HPDE6-E6E7 (cell line): ENCODE measurements at regions not wholly inside any gene's neighbourhood (a gene's known extent, or its start where the extent isn't known, plus 50 kb on each side); places are given as distances from the start of the nearest gene placed in this dataset.
A peak's percentile ranks its signal among the peaks of the same experiment; 100 is the strongest.

Experiments used
- DNase-seq: peaks from one replicate; pipeline ENCODE4 v3.0.0; 2011; ENCODE audit warnings: missing footprints; ENCODE audit errors: extremely low spot score

- no peak for DNase-seq
These were observed 494.1 kb downstream of the TOX3 start for GRCh38 chr16:52052818-52053217.

- no peak for DNase-seq
These were observed 495.4 kb downstream of the TOX3 start for GRCh38 chr16:52051414-52052172.

- DNase-seq, result no peak
These were observed 496.5 kb downstream of the TOX3 start for GRCh38 chr16:52050418-52050817.

DNA sequence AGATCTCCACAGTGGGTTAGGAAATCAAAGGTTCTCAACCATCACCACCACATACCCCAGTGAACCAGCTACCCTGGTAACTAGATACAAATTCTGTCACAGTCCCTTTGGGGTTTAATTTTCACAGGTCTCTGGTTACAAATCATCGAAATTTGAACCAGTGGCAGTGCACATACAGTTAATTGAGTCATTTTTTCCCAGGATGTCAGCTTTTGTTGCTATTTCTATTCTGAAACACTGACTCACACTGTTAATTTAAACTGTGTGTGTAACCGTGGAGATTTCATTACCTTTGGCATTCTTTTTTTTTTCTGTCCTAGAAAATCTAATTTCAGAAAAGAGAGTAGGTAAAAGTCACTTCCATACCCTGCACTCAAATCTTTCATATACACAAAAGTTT is 511.5 kb downstream of the TOX3 start:
- no peak for DNase-seq

GRCh38 chr16:52034830-52035229 is 512.1 kb downstream of the TOX3 start:
- DNase-seq, result no peak

- no peak for DNase-seq
These were observed 513.0 kb downstream of the TOX3 start for GRCh38 chr16:52033992-52034391.

GRCh38 chr16:52022980-52023379 is 524.0 kb downstream of the TOX3 start:
- DNase-seq, result no peak

GRCh38 chr16:52022177-52022576 is 524.8 kb downstream of the TOX3 start:
- DNase-seq, result no peak

DNA sequence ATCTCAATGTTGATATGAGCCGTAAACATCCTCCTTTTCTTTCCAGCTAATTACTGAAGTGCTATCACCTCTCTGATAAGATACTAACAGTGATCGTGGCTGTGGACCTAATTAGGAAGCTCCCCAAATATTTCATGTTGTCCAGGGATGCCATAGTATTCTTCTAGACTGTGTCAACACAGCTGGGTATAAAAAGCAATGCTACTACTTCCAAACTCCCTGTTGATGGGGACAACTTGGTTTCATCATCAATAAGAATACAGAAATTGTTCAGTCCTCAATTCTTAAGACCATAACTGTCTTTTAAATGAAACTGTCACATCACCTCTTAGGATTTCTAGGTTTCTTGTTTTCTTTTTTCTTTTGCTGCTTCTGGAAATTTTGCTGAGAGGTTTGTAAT is 530.6 kb downstream of the TOX3 start:
- DNase-seq, result no peak

DNA sequence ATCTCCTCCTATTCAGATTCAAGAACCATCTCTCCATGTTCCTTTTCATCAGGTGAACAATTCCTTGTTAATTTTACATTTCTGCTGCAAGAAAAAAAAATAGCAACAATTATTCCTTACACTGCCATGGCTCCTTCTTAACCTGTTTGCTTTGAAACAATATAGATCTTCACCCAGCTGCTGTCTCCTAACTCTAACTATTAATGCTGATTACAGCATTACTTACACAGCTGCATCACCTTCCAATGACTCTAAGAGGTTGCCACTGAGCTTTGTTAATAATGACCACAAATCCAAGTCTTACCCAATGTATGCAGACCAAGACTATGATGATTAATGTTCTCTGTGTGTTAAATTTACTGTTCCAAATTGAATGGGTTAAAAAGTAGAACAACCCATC is 541.4 kb downstream of the TOX3 start:
- DNase-seq, result no peak

DNA sequence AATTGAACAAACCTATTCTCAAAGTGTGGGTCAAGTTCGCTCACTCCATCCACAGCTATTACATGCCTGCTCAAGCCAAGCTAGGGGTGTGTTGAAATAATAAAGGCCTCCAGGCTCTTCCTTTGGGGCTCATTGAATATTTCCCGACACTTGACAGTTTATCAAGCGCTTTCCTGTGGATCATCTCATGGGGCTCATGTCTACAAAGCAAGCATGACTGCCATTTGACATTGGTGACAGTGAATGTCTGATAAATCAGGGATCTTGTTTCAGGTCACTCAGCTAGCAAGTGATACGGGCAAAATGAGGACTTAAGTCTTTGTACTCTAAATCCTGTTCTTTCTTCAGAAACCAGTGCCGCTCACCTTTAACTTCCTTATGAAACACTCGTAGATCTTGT is 542.6 kb downstream of the TOX3 start:
- DNase-seq, result no peak

DNA sequence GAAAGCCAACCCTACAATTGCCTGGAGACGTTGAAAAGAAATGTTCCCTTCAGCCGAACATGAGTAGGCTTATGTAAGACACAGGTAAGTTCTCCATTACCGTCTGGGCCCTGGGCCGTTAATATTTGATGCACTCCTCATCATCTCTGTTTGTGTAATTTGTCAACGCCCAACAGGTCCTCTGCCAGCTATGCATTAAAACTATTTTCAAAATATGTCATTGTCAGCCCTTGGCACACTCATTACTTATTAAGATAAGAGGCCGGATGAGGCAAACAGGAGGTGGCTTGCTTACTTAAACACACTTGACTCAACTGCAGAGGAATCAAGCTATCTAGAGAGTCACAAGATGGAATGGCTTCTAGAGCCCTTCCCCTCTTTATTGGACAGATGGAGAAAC is 544.9 kb downstream of the TOX3 start:
- DNase-seq, result no peak

DNA sequence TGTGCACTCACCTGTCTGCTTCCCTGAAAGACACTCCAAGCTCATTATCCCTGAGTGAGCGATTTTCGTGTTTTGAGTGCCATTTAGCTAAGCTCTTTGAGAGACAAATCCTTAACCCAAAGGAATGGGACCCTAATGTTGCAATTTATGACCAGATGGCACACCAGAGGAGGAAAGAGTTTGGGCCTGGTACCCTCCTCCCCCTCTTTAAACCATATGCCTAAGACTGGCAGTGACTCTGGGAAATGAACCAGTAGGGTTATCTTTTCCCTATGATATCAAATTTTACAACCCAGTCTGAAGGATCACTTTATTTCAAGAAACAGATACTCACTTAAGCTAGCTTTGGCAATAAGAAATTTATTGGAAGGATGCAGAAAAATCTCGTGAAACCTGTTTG is 550.4 kb downstream of the TOX3 start:
- no peak for DNase-seq

DNA sequence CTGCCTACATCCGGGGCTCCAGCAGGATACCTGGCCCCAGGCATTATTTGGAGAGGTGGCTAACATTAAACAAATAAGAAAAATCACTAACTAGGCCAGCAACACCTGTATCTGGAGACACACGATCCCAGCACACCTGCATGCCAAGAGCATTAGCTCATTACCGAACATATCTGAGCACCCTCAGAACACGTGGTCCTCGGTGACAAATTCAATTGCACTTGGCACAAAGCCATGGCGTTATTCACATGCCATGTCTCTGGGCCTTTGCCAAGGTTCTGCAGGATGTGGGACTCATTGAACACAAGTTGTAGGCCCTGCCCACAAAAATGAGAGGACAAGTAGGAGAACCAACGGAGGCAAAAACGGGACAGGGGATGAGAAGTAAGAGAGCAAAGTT is 552.3 kb downstream of the TOX3 start:
- peak; percentile 86 for DNase-seq

- DNase-seq, result no peak
These were observed 557.2 kb downstream of the TOX3 start for GRCh38 chr16:51989637-51990230.

GRCh38 chr16:51988977-51989376 is 558.0 kb downstream of the TOX3 start:
- no peak for DNase-seq

DNA sequence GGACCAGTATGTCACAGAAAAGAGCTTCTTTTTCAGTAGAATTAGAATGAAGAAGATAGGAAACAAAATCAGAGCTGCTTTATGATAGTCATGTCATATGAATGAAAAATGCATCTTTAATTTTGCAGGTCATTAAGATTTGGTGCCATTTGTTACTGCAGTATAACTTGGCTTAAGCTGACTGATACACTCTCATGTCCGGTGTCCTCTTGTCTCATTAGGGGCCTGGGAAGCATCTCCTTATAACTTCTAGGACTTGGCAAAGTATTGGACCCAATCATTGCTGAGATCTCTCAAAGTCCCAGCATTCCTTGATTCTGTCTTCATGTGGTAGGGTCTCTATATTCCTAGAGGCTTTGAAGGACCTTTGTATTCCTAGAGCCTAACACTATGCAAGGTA is 559.4 kb downstream of the TOX3 start:
- no peak for DNase-seq

GRCh38 chr16:51986717-51987116 is 560.2 kb downstream of the TOX3 start:
- DNase-seq, result no peak

DNA sequence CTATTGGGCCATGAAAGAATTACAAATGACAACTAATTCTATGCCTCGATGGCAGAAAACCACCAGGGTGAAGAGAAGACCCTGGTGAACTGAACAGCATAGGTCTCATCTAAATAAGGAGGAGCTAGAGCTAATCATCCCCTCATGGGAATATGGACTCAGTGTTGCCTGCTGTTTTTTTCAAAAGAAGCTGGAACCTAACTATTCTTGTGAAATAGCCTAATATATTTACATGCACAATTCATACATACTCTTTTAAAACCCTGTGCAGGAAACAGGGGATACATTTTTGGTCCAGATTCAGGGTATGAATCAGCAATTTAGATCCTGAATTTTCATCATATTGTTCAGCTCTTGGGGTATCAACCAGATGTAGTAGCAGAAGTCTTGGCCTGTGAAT is 560.6 kb downstream of the TOX3 start:
- no peak for DNase-seq

GRCh38 chr16:51985126-51985525 is 561.8 kb downstream of the TOX3 start:
- DNase-seq, result no peak

DNA sequence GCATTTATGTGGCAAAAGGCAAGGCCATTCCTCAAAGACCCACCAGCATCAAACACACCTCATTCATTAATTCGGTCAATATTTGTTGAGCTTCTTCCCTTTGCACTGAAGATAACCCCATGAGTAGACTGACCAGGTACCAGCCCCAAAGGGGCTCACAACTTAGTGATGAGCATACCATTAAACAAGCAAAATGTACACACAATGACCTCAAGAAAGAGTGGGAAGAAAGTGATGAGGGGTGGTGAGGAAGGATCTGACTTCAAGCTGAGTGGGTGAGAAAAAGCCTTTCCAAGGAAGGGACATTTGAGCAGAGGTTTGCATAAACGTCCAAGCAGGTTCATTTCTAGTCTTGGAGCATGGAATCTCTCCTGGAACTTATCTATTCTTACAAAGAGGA is 562.5 kb downstream of the TOX3 start:
- no peak for DNase-seq

- DNase-seq, result peak; percentile 39
These were observed 563.9 kb downstream of the TOX3 start for GRCh38 chr16:51982715-51983680.

DNA sequence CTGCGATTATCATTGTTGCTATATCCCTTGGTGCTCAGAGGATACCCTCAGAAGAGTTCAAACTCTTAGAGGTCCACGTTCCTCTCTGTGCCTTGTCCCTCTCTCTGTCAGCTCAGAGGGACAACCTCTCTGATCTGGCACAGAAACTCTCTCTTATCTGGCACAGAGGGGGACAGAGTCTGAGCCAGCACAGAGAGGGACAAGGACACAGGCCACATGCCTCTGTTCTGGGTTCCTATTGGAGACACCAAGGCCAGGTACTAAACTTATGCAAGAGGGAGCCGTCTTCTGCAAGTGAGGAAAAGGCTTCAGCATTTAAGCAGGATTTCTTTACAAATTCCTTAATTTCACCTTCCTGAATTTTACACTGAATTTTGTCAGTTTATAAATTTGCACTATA is 565.2 kb downstream of the TOX3 start:
- no peak for DNase-seq
